ENCODE measurements at regions not wholly inside any gene's neighbourhood (a gene's known extent, or its start where the extent isn't known, plus 50 kb on each side); places are given as distances from the start of the nearest gene placed in this dataset.

DNA sequence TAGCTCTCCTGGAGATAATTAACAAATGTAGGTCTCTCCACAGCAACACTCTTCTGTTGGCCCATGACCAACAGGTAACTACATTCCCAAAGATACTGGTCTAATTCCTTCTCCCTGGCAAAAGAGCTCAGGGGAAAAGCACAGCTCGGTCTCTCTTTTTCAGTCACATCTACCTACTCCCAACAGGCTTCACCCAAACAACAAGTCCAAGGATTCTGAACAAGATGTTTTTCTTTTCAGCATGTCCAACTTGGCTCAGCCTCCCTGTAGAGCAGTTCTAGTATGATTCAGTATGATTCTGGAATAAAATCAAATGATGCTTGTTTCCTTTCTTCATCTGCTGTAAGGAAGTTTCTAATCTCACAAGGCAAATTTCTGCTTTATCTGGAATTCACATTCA lies 1704.8 kb upstream of the PIK3C3 start:
- TF ChIP-seq POLR2AphosphoS5 (IDR thresholded peaks at IDR 0.05; ENCODE audit: insufficient read depth, low read depth, low read length) (no peak), EZH2 (IDR thresholded peaks at IDR 0.05; ENCODE audit: borderline replicate concordance, low read depth, low read length, severe bottlenecking) (no peak), POLR2A (IDR thresholded peaks at IDR 0.05; ENCODE audit: low read depth, low read length) (no peak), FOS (IDR thresholded peaks at IDR 0.05; ENCODE audit: borderline replicate concordance, insufficient read depth, low read length) (no peak)
- TF ChIP-seq, protein P1, sequence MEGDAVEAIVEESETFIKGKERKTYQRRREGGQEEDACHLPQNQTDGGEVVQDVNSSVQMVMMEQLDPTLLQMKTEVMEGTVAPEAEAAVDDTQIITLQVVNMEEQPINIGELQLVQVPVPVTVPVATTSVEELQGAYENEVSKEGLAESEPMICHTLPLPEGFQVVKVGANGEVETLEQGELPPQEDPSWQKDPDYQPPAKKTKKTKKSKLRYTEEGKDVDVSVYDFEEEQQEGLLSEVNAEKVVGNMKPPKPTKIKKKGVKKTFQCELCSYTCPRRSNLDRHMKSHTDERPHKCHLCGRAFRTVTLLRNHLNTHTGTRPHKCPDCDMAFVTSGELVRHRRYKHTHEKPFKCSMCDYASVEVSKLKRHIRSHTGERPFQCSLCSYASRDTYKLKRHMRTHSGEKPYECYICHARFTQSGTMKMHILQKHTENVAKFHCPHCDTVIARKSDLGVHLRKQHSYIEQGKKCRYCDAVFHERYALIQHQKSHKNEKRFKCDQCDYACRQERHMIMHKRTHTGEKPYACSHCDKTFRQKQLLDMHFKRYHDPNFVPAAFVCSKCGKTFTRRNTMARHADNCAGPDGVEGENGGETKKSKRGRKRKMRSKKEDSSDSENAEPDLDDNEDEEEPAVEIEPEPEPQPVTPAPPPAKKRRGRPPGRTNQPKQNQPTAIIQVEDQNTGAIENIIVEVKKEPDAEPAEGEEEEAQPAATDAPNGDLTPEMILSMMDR (IDR thresholded peaks at IDR 0.05; ENCODE audit: extremely low read depth in 1 of 2, insufficient read depth in 1 of 2, low read depth in 1 of 2, low read length in 2 of 2) = no peak
- TF ChIP-seq, protein P2, sequence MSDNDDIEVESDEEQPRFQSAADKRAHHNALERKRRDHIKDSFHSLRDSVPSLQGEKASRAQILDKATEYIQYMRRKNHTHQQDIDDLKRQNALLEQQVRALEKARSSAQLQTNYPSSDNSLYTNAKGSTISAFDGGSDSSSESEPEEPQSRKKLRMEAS (IDR thresholded peaks at IDR 0.05; ENCODE audit: insufficient read depth, insufficient read length) = no peak

Measured in endothelial cell of umbilical vein (primary cell).